HG03175 (cell line): ENCODE measurements at regions not wholly inside any gene's neighbourhood (a gene's known extent, or its start where the extent isn't known, plus 50 kb on each side); places are given as distances from the start of the nearest gene placed in this dataset.
"Not testable (repeated sequence)": the region's sequence is repeated elsewhere in the genome, so short reads cannot be mapped to it uniquely, and the experiment has no call there.

Experiments
- ATAC-seq: cut with Tn5 transposase; IDR thresholded peaks from one replicate; pipeline ENCODE4 v1.9.1; 2021; ENCODE audit warnings: mild to moderate bottlenecking, moderate library complexity; ENCODE audit not compliant: unreplicated experiment

DNA sequence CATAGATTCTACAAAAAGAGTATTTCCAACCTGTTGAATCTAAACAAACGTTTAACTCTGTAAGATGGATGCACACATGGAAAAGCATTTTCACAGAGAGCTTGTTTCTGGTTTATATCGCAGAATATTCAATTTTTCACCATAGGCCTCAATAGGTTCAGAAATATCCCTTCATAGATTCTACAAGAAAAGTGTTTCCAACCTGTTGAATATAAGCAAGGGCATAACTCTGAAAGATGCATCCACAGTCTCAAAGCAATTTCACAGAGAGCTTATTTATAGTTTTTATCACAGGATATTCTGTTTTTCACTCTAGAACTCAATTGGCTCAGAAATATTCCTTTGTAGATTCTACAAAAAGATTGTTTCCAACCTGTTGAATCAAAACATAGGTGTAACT, 1483.6 kb downstream of the UQCRFS1 start:
- ATAC-seq = no peak

DNA sequence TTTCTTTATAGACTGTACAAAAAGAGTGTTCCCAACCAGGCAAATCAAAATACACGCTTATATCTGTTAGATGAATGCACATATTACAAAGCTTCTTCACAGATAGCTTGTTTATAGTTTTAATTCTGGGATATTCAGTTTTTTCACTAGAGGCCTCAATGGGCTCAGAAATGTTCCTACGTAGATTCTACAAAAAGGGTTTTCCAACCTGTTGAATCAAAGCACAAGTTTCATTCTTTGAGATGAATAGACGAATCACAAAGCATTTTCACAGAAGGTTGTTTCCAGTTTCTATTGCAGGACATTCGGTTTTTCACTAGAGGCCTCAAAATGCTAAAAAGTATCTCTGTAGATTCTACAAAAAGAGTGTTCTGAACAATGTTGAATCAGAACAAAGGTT, 1490.3 kb downstream of the UQCRFS1 start:
- ATAC-seq = no peak

DNA sequence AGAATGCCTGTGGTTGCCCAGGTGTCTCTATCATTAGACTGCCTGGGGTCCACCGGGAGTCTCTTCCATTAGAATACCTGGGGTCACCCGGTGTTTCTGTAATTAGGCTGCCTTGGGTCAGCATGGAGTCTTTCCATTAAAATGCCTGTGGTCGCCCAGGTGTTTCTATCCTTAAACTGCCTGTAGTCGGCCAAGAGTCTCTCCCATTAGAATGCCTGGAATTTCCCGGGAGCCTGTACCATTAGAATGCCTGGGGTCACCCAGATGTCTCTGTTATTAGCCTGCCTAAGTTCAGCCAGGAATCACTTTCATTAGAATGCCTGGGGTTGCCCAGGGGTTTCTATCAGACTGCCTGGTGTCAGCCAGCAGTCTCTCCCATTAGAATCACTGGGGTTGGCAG, 1492.8 kb downstream of the UQCRFS1 start:
- no peak for ATAC-seq

GRCh38 chr19:27719034-27719433, 1493.9 kb downstream of the UQCRFS1 start:
- ATAC-seq = no peak

GRCh38 chr19:27718234-27718633, 1494.7 kb downstream of the UQCRFS1 start:
- no peak for ATAC-seq

DNA sequence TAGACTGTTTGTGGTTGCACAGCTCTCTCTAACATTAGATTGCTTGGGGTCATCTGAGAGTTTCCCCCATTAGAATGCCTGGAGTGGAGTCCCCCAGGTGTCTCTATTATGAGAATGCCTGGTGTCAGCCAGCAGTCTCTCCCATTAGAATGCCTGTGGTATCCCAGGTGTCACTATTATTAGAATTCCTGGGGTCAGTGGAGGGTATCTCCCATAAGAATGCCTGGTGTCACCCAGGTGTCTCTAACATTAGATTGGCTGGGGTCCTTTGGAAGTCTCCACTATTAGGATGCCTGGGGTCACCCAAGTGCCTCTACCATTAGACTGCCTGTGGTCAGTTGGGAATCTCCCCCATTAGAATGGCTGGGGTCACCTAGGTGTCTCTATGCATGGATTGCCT, 1495.1 kb downstream of the UQCRFS1 start:
- ATAC-seq = no peak

DNA sequence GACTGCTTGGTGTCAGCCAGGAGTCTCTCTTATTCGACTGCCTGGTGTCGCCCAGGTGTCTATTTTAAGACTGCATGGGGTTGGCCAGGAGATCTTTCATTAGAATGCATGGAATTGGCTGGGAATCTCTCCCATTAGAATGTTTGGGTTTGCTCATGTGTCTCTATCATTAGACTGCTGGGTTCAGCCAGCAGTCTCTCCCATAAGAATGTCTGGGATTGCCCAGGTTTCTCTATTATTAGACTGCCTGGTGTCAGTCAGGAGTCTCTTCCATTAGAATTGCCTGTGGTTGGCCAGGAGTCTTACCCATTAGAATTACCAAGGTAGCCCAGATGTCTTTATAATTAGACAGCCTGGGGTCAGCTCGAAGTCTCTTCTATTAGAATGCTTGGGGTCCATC, 1496.0 kb downstream of the UQCRFS1 start:
- ATAC-seq = no peak

- ATAC-seq = no peak
Measured at GRCh38 chr19:27714857-27715256, 1498.1 kb downstream of the UQCRFS1 start.

GRCh38 chr19:27709496-27709895, 1503.5 kb downstream of the UQCRFS1 start:
- no peak for ATAC-seq

DNA sequence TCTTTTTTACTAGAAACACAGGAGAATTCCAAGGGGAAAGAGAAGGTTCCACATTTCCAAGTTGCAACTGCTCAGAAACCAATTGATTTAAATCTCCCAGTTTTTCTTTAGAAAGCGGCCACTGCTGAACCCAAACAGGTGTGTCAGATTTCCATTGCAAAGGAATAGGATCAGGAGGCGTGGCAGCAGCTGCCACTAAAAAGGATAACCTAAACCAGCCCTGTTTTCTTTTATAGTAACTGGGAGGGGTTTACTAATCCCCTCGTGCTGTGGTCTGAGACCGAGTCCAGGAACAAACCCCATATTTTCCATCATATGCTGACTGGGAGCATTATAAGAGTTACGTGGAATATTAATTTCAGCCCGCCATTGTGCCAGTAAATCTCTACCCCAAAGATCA, 1504.0 kb downstream of the UQCRFS1 start:
- not testable (repeated sequence) for ATAC-seq

GRCh38 chr19:27707026-27707425, 1505.9 kb downstream of the UQCRFS1 start:
- not testable (repeated sequence) for ATAC-seq

DNA sequence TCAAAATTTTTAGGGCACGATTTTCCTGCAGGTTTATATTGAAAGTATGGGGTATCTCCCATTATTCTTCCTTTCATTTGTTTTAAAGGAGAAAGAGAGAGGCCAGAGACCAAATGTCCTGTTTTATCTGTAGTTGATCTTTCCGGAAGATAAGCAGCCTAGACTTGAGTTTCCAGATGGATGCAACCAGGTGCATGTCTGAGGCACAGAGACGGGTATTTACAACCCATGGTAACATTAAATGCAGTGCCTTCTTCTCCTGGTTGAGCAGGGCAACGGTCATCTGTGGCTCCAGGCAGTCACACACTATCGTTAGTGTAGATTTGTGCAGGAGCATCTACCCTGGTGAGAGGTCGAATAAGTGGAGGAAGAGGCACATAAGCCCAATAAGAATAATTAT, 1507.1 kb downstream of the UQCRFS1 start:
- ATAC-seq = no peak

GRCh38 chr19:27694361-27695055, 1518.4 kb downstream of the UQCRFS1 start:
- ATAC-seq = no peak

GRCh38 chr19:27691991-27692390, 1521.0 kb downstream of the UQCRFS1 start:
- no peak for ATAC-seq

- ATAC-seq = no peak
Measured at GRCh38 chr19:27689734-27690241, 1523.2 kb downstream of the UQCRFS1 start.

DNA sequence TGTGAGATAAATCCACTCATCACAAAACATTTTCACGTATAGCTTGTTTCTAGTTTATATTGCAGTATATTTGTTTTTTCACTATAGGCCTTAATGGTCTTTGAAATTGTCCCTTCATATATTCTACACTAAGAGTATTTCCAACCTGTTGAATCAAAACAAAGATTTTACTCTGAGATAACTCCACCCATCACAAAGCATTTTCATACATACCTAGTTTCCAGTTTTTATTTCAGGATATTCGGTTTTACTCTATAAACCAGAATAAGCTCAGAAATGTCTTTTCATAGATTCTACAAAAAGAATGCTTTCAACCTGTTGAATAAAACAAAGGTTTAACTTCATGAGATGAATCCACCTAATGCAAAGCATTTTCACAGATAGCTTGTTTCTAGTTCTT, 1528.7 kb downstream of the UQCRFS1 start:
- no peak for ATAC-seq

- no peak for ATAC-seq
Measured at GRCh38 chr19:27681972-27682371, 1531.0 kb downstream of the UQCRFS1 start.

DNA sequence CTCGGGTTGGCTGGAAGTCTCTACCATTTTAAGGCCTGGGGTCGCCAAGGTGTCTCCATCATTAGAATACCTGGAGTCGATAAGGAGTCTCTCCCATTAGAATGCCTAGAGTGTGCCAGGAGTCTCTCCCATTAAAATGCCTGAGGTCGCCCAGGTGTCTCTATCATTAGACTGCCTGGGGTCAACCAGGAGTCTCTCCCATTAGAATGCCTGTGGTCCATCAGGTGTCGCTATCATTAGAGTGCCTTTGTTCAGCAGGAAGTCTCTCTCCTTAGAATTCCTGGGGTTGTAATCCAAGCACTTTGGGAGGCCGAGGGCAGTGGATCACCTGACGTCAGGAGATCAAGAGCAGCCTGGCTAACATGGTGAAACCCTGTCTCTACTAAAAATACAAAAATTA, 1533.0 kb downstream of the UQCRFS1 start:
- no peak for ATAC-seq

GRCh38 chr19:27679399-27679798, 1533.6 kb downstream of the UQCRFS1 start:
- no peak for ATAC-seq

- no peak for ATAC-seq
Measured at GRCh38 chr19:27676877-27677276, 1536.1 kb downstream of the UQCRFS1 start.

GRCh38 chr19:27676334-27676733, 1536.6 kb downstream of the UQCRFS1 start:
- no peak for ATAC-seq

DNA sequence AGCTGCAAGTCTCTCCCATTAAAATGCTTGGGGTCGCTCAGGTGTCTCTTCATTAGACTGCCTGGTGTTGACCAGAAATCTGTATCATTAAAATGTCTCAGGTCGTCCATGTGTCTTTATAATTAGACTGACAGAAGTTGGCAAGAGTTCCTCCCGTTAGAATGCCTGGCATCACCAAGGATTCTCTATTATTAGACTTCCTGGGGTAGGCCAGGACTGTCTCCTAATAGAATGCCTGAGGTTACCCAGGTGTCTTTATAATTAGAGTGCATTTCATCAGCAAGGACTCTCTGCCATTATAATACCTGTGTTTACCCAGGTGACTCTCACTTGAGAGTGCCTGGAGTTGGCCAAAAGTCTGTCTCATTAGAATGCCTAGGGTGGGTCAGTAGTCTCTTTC, 1537.2 kb downstream of the UQCRFS1 start:
- no peak for ATAC-seq

- no peak for ATAC-seq
Measured at GRCh38 chr19:27674701-27675100, 1538.2 kb downstream of the UQCRFS1 start.
